SH-SY5Y (cell line): ENCODE measurements at regions not wholly inside any gene's neighbourhood (a gene's known extent, or its start where the extent isn't known, plus 50 kb on each side); places are given as distances from the start of the nearest gene placed in this dataset.

Experiments used
- GATA2 ChIP-seq: IDR thresholded peaks from 2 replicates; pipeline ENCODE4 v1.6.1; 2011; ENCODE audit warnings: mild to moderate bottlenecking, low read depth, low read length
- GATA3 ChIP-seq: IDR thresholded peaks from 2 replicates; pipeline ENCODE4 v1.6.1; 2011; ENCODE audit warnings: low read depth, mild to moderate bottlenecking, low read length, moderate library complexity

GRCh38 chr19:33876192-33876591, 79.5 kb downstream of the KCTD15 start:
- no peak for TF ChIP-seq GATA2
- TF ChIP-seq GATA3, result no peak
